ENCODE measurements at regions not wholly inside any gene's neighbourhood (a gene's known extent, or its start where the extent isn't known, plus 50 kb on each side); places are given as distances from the start of the nearest gene placed in this dataset.

GRCh38 chr1:4396551-4396950, 257.9 kb upstream of the AJAP1 start:
- DNase-seq, result no peak

- DNase-seq, result no peak
These were observed 257.2 kb upstream of the AJAP1 start for GRCh38 chr1:4397196-4397595.

GRCh38 chr1:4402032-4402431, 252.4 kb upstream of the AJAP1 start:
- no peak for DNase-seq

- DNase-seq, result no peak
These were observed 249.4 kb upstream of the AJAP1 start for GRCh38 chr1:4404854-4405590.

GRCh38 chr1:4407851-4408250, 246.6 kb upstream of the AJAP1 start:
- no peak for DNase-seq

- no peak for DNase-seq
These were observed 246.0 kb upstream of the AJAP1 start for GRCh38 chr1:4408380-4408779.

- no peak for DNase-seq
These were observed 242.5 kb upstream of the AJAP1 start for GRCh38 chr1:4411862-4412261.

- DNase-seq, result no peak
These were observed 238.9 kb upstream of the AJAP1 start for GRCh38 chr1:4415476-4415875.

GRCh38 chr1:4416189-4416588, 238.2 kb upstream of the AJAP1 start:
- no peak for DNase-seq

GRCh38 chr1:4418021-4418420, 236.4 kb upstream of the AJAP1 start:
- no peak for DNase-seq

GRCh38 chr1:4421986-4422385, 232.4 kb upstream of the AJAP1 start:
- DNase-seq, result no peak

- DNase-seq, result no peak
These were observed 231.7 kb upstream of the AJAP1 start for GRCh38 chr1:4422504-4423289.

GRCh38 chr1:4424254-4424653, 230.2 kb upstream of the AJAP1 start:
- no peak for DNase-seq

- no peak for DNase-seq
These were observed 229.6 kb upstream of the AJAP1 start for GRCh38 chr1:4424766-4425165.

GRCh38 chr1:4425892-4426291, 228.5 kb upstream of the AJAP1 start:
- DNase-seq, result no peak

- no peak for DNase-seq
These were observed 225.7 kb upstream of the AJAP1 start for GRCh38 chr1:4428711-4429110.

- DNase-seq, result no peak
These were observed 223.7 kb upstream of the AJAP1 start for GRCh38 chr1:4430406-4431365.

GRCh38 chr1:4431491-4431890, 222.9 kb upstream of the AJAP1 start:
- no peak for DNase-seq

GRCh38 chr1:4433075-4433474, 221.3 kb upstream of the AJAP1 start:
- no peak for DNase-seq

- DNase-seq, result no peak
These were observed 210.3 kb upstream of the AJAP1 start for GRCh38 chr1:4444086-4444485.

GRCh38 chr1:4447778-4448420, 206.5 kb upstream of the AJAP1 start:
- no peak for DNase-seq

- DNase-seq, result no peak
These were observed 204.4 kb upstream of the AJAP1 start for GRCh38 chr1:4449972-4450371.

GRCh38 chr1:4452701-4453100, 201.7 kb upstream of the AJAP1 start:
- no peak for DNase-seq

Measured in right hindlimb (tissue), 1 donor.